ENCODE measurements at regions not wholly inside any gene's neighbourhood (a gene's known extent, or its start where the extent isn't known, plus 50 kb on each side); places are given as distances from the start of the nearest gene placed in this dataset.
"Not testable (repeated sequence)": the region's sequence is repeated elsewhere in the genome, so short reads cannot be mapped to it uniquely, and the experiment has no call there.

DNA sequence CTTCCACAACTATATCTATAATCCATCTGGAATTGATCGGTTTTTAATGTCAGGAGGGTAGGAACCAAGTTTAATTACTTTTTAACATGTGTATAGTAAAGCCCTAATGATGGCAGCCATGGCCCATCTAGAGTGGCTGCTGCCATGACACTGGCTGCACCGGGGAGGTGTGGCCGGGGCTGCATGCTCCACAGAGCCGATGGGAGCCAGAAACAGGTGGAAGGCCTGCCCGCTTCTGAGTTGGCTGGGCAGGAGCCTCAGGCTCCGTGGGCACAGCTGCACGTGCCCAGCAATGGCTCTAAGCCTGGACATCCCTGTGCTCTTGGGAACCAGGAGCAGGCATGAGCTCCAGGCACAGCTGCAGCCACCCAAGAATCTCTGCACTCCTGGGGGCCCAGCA lies 73.0 kb downstream of the GBP6 start:
- DNase-seq (ENCODE audit: low read depth in 1 of 2, low spot score in 1 of 2) = no peak

DNA sequence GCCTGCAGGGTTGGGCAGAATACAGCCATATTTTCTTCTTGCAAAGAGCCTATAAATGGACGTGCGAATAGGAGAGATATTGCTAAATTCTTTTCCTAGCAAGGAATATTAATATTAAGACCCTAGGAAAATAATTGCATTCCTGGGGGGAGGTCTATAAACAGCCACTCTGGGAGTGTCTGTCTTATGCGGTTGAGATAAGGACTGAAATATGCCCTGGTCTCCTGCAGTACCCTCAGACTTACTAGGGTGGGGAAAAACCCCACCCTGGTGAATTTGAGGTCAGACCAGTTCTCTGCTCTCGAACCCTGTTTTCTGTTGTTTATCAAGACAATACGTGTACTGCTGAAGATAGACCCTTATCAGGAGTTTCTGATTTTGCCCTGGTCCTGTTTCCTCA lies 74.4 kb downstream of the GBP6 start:
- not testable (repeated sequence) for DNase-seq (ENCODE audit: low read depth in 1 of 2, low spot score in 1 of 2)

DNA sequence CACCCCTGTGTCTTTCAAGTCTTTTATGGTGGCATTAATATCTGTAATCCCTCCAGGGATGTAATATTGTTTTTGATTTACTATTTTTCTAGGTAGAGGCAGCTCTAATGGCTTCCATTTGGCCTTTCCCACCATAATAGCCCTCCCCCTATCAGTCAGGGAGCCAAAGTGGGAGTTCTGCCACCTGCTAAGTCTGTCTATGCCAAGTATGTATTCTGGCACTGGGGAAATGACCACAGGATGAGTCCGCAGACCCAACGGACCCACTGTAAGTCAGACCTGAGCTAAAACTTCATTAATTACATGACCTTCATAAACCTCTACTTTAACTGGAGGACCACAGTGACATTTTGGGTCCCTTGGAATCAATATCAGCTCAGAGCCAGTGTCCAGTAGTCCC lies 77.1 kb downstream of the GBP6 start:
- no peak for DNase-seq (ENCODE audit: low read depth in 1 of 2, low spot score in 1 of 2)

DNA sequence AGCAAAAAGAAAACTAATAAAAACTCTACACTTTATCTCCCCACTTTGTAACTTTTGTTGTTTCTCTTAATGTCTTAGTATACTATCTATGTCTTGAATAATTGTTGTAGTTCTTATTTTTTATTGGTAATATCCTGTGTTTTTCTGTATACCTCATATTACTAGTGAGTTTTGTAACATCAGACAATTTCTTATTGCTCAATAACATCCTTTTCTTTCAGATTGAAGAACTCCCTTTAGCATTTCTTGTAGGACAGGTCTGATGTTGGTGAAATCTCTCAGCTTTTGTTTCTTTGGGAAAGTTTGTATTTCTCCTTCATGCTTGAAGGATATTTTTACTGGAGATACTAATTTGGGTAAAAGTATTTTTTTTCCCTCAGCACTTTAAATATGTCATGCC lies 79.8 kb upstream of the LRRC8B start:
- DNase-seq (ENCODE audit: low read depth in 1 of 2, low spot score in 1 of 2) = no peak

DNA sequence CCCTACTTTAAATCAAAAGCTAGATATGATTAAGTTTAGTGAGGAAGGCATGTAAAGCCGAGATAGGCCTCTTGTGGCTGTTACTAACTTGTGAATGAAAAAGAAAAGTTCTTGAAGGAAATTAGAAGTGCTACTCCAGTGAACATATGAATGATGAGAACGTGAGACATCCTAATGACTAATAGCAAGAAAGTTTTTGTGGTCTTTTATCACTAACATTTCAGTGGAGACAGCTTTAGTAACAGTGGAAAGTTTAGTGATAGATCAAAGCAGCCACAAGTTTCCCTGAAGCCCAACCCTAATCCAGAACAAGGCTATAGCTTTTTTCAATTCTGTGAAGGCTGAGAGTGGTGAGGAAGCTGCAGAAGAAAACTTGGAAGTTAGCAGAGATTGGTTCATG lies 73.6 kb upstream of the LRRC8B start:
- DNase-seq (ENCODE audit: low read depth in 1 of 2, low spot score in 1 of 2) = no peak

DNA sequence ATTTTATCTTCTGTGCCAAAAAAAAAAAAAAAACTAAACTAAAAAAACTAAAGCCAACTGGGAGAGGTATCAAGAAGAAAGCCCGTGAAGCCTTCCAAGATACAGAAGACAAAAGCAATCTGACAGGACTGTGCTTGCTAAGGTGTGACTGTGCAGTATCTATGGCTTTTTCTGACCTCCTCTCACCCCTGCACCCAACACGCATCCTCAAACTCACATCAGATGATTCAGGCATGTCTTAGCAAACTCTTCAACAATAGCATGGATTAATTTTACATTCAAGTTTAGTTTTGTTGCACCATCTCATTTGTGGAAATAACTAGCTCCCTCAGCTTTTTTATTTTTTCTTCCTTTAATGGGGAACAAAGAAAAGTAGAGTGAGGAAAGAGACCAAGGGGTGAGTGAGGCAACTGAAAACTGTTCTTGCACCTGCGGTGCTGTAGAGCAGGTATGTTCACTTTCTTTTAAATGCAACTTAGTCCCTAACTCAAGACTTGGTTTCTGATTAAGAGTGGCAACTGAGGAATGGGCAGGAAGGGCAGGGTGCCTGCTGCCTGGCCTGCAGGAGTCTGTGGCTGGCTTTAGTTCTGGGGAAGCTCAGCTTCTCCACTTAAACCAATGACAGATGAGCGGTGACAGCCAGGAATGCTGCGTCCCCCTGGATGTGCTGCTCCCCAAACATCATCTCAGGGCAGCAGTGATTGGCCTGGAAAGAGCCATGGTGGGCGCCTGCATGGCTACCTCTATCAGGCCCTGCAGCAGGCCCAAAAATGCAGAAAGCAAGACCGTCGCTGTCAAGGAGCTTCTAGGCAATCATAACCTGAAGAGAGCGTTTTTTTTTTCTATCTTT lies 71.3 kb upstream of the LRRC8B start:
- DNase-seq (ENCODE audit: low read depth in 1 of 2, low spot score in 1 of 2) = no peak

DNA sequence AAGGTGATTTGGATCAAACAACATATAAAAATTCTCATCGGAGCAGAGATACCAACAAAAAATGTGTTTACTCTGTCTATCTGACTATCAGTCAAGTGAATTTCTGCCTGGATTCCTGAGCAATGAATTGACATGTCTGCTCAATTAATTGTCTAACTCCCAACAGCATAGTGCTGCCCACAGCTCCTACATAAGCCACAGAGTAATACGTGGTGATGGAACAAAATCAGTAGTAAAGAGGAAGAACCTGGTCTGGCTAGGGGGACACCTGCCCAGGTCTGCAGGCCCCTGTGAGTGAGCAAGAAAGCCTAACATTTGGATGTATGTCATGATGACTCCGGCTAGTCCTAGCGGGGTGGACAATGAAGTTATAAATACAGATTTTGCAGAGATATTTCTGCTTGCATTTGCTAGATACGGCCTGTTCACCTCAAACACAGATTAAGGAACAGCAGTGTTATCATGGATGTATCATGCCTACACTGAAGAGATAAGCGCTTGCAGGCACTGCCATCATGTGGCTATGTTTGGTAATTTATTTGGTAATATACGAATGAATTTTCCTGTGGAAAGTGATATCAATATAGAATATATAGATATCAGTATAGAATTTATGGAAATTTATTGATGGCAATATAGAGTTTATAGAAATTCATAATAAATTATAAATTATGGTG lies 69.6 kb upstream of the LRRC8B start:
- DNase-seq (ENCODE audit: low read depth in 1 of 2, low spot score in 1 of 2) = peak in 1 of 2 donors; percentile 20

DNA sequence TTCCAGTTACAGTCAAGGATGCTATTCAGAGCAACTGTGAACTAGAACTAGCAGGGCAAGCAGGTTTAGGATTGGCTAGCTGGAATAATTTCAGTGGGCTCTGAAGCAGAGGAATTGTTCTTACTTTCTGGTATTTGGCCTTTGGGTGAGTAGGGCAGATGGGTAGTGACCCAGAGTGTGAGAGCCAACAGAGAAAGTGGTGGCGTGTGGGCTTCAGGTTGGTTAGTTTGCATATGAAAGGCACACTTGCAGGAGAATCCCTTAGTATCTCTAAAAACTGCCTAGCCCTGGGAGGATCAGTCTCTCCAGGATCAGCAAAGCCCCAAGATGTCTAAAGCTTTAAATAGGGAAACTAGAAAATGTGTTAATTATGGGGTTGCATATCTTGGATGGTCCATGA lies 67.6 kb upstream of the LRRC8B start:
- DNase-seq (ENCODE audit: low read depth in 1 of 2, low spot score in 1 of 2) = no peak

DNA sequence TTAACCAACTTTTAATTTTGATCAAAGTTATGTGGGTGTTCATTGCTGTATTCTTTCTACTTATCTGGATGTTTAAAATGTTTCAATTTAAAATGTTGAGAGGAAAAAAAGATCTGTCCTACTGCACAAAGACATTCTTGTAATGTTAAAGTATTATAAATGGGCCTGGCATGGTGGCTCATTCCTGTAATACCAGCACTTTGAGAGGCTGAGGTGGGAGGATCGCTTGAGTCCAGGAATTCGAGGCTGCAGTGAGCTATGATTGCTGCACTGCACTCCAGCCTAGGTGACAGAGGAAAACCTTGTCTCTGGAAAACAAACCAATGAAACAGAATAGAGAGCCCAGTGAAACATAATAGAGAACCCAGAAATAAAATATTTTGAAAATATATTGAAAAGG lies 65.5 kb upstream of the LRRC8B start:
- DNase-seq (ENCODE audit: low read depth in 1 of 2, low spot score in 1 of 2) = no peak

DNA sequence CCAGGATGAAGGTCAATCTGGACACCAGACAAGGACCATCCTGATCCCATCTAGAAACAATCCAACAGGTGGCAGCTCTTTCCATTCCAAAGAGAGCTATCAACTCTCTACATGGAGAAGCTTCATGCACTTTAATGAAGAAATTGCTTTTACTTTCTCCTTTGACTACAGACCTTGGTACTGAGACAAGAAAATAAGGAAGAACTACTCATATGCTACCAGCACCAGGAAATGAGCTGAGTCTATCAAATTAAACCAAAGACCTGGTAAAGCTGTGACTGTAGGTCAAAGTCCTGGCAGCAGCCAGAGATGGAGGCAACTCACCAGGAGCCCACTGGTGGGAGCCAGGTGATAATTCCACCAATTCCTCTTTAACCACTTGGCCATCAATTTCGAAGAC lies 64.3 kb upstream of the LRRC8B start:
- no peak for DNase-seq (ENCODE audit: low read depth in 1 of 2, low spot score in 1 of 2)

DNA sequence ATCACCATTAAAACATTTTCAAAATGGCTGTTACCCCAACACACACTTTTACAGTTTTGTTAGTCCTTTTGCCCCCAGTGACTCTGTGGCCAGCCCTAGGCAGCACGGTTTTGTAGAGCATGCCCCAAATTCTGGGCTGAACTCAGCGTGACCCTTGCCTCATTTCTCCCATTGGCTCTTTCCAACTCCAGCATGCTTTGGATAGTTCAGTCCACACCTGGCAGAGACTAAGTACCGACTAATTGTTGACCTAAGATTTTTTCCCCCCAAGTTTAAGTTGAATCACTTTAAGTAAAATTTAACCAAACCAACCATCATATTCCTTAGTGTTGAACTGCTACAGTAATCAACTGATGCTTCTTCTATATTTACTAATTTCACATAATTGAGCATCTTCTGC lies 62.4 kb upstream of the LRRC8B start:
- no peak for DNase-seq (ENCODE audit: low read depth in 1 of 2, low spot score in 1 of 2)

DNA sequence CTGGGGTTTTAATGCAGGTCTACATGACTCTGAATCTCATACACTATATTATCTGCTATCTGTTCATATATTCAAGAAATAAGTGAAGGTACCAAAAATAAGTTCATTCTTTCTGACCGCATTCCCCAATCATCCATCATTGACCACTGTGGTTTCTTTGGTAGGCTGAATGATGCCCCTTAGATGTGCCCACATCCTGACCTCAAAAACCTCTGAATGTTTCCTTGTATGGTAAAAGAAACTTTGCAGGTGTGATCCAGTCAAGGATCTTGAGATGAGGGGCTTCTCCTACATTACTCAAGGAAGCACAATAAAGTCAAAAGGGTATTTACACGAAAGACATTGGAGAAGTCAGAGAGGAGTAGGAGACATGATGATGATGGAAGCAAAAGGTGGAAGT lies 60.6 kb upstream of the LRRC8B start:
- DNase-seq (ENCODE audit: low read depth in 1 of 2, low spot score in 1 of 2) = no peak

DNA sequence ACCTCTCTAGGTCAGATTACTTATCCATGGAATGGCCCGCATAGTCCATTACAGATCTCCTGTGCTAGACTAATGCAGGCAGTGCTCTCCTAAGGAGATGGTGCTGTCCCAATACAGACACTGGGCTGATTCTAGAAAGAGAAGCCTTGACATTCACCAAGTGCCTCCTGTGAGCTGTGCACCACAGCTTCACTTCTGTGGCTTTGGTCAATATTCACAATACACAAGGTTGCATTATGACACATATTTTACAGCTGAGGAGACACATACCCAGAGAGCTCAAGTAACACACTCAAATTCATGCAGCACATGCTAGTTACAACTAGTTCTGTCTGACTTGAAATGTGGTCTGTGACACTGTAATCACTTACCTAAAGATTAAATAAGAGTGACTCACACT lies 59.4 kb upstream of the LRRC8B start:
- no peak for DNase-seq (ENCODE audit: low read depth in 1 of 2, low spot score in 1 of 2)

DNA sequence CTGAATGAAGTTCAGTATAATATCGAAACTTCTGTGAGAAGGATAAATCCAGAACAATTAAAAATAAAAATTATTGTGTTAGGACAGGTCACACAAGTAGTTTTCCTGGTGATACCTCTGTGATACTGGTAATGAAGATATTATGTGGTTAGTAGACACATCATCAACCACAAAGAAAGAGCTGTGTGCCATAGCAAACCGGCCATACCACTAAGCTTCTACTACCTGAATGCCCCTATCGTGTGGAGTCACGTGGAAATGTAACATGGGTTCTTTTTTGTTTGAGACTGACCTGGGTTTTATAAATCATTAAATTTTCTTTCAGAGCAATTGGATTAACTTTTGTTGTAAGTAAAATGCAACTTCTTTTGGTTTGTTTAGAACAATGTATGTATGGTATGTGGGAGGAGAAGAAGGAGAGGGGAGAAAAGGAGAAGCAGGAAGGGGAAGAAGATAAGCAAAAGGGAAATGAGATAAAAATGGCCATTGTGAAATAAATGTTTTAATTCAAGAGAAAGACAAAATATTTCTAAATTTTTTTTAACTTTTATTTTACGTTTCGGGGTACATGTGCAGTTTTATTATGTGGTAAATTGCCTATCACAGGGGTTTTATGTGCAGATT lies 58.2 kb upstream of the LRRC8B start:
- DNase-seq (ENCODE audit: low read depth in 1 of 2, low spot score in 1 of 2) = no peak

DNA sequence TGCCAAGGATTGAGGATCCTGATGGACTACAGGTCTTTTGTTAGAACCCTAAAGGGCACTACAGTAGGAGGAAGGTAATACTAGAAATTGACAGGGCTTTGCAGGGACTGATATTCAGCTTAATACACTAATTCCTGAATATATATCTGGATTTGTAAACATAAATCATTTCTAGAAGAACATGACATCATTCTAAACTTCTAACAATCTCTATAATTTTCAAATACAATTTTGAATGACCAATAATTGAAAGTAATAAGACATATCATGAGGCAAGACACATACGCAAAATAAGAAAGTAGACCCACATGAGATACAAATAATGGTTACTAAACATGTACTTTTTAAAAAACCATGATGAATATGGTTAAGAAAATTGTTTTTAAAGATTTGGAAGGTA lies 52.4 kb upstream of the LRRC8B start:
- DNase-seq (ENCODE audit: low read depth in 1 of 2, low spot score in 1 of 2) = no peak

DNA sequence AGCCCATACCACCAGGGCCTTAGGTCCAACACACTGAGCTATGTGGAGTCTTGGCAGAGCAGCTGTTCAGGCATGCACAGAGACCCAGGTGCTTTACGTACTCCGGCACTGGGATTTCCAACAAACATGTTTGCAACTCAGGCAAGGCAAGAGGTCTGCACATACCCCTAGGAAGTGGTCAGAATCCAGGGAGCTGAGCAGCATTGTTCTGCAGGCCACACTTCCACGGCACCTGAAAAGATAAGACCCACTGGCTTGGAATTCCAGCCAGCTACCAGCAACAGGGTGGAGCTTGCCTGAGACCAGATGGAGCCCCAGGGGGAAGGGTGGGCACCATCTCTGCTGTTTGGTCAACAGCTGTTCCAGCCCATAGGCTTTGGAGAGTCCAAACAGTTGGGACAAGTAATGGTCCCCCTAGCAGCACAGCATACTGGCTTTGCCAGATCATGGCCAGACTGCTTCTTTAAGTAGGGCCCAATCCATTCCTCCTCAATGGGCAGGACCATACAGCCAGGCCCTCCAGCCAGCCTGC lies 51.7 kb upstream of the LRRC8B start:
- DNase-seq (ENCODE audit: low read depth in 1 of 2, low spot score in 1 of 2) = no peak

All from activated T-helper 1 cell treated with anti-CD3 and anti-CD28 coated beads, Interleukin-2, amount 50 U/mL, for 16 hours (primary cell).